Nephron (organoid): ENCODE measurements at regions not wholly inside any gene's neighbourhood (a gene's known extent, or its start where the extent isn't known, plus 50 kb on each side); places are given as distances from the start of the nearest gene placed in this dataset.
A peak's percentile ranks its signal among the peaks of the same experiment; 100 is the strongest.

Experiments used
- H3K27ac Mint-ChIP-seq, 3 experiments: 2 replicates each; pipeline ENCODE4 v1.8.0; 2020; ENCODE audit warnings: mixed read lengths in 3 of 3, mild to moderate bottlenecking in 2 of 3, moderate library complexity in 1 of 3
- H3K27me3 Mint-ChIP-seq: 2 replicates; pipeline ENCODE4 v1.8.0; 2021; ENCODE audit warnings: low read depth, mild to moderate bottlenecking, moderate library complexity, mixed read lengths
- H3K36me3 Mint-ChIP-seq: 2 replicates; pipeline ENCODE4 v1.8.0; 2020; ENCODE audit warnings: low read depth, mixed read lengths
- H3K4me1 Mint-ChIP-seq: 2 replicates; pipeline ENCODE4 v1.8.0; 2020; ENCODE audit warnings: mixed read lengths
- H3K4me3 Mint-ChIP-seq, 3 experiments: 2 replicates each; pipeline ENCODE4 v1.8.0; 2020; ENCODE audit warnings: mild to moderate bottlenecking in 3 of 3, mixed read lengths in 3 of 3, moderate library complexity in 2 of 3
- H3K9me3 Mint-ChIP-seq: 2 replicates; pipeline ENCODE4 v1.8.0; 2020; ENCODE audit warnings: mixed read lengths
- TF ChIP-seq, protein P1 (sequence below), 3 experiments: fragments of 200-600 bp; sonication (generic); IDR thresholded peaks; one replicate each; pipeline ENCODE4 v1.5.0; 2021; ENCODE audit warnings: antibody characterized with exemption in 3 of 3; ENCODE audit not compliant: unreplicated experiment in 3 of 3

- TF ChIP-seq, protein P1, sequence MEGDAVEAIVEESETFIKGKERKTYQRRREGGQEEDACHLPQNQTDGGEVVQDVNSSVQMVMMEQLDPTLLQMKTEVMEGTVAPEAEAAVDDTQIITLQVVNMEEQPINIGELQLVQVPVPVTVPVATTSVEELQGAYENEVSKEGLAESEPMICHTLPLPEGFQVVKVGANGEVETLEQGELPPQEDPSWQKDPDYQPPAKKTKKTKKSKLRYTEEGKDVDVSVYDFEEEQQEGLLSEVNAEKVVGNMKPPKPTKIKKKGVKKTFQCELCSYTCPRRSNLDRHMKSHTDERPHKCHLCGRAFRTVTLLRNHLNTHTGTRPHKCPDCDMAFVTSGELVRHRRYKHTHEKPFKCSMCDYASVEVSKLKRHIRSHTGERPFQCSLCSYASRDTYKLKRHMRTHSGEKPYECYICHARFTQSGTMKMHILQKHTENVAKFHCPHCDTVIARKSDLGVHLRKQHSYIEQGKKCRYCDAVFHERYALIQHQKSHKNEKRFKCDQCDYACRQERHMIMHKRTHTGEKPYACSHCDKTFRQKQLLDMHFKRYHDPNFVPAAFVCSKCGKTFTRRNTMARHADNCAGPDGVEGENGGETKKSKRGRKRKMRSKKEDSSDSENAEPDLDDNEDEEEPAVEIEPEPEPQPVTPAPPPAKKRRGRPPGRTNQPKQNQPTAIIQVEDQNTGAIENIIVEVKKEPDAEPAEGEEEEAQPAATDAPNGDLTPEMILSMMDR (IDR thresholded peaks at IDR 0.05; ENCODE audit: unreplicated experiment in 3 of 3): no peak
- no peak overlapping the region for H3K4me3 Mint-ChIP-seq
- H3K27ac Mint-ChIP-seq: no peak overlapping the region
- H3K9me3 Mint-ChIP-seq: no peaks in the 10 kb centered on the region
- no peaks in the 10 kb centered on the region for H3K27me3 Mint-ChIP-seq
- no peaks in the 10 kb centered on the region for H3K36me3 Mint-ChIP-seq
- peaks cover 6% of the 10 kb centered on the region for H3K4me1 Mint-ChIP-seq
Measured at GRCh38 chr13:86710013-86710412, 910.8 kb upstream of the SLITRK6 start.

DNA sequence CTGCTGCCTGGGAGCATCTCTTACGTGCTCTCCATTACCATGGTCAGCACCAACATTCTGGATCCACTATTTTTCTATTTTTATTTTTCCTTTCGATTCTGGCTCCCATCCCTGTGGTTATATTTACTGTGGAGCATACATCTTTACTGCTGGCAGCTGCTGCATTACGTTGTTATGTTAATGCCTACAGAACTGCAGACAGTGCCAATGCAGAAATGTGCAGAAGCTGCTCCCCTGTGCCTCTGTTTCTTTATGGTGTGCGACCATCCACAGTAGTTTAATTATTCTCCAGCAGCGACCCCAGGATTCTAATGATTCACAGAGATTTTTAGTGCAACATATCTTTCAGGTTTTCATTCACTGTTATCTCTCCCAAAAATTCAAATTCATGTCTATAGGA, 911.7 kb upstream of the SLITRK6 start:
- no peaks in the 10 kb centered on the region for H3K36me3 Mint-ChIP-seq
- peaks cover 6% of the 10 kb centered on the region for H3K4me1 Mint-ChIP-seq
- peak overlapping the region; percentile 54 to 79 (median 58) for H3K27ac Mint-ChIP-seq
- peak overlapping the region in 1 of 3 experiments; percentile 21 for H3K4me3 Mint-ChIP-seq
- H3K27me3 Mint-ChIP-seq: no peaks in the 10 kb centered on the region
- TF ChIP-seq, protein P1 (IDR thresholded peaks at IDR 0.05; ENCODE audit: unreplicated experiment in 3 of 3): no peak
- H3K9me3 Mint-ChIP-seq: no peaks in the 10 kb centered on the region

- Mint-ChIP-seq H3K4me1 (peaks cover 6% of the 10 kb centered on the region), H3K9me3 (no peaks in the 10 kb centered on the region), H3K4me3 (no peak overlapping the region), H3K27ac (no peak overlapping the region), H3K36me3 (no peaks in the 10 kb centered on the region), H3K27me3 (no peaks in the 10 kb centered on the region)
- TF ChIP-seq, protein P1 (IDR thresholded peaks at IDR 0.05; ENCODE audit: unreplicated experiment in 3 of 3): no peak
Measured at GRCh38 chr13:86714495-86714894, 915.3 kb upstream of the SLITRK6 start.

GRCh38 chr13:86725105-86725504, 925.9 kb upstream of the SLITRK6 start:
- H3K27ac Mint-ChIP-seq: no peak overlapping the region
- no peaks in the 10 kb centered on the region for H3K27me3 Mint-ChIP-seq
- H3K36me3 Mint-ChIP-seq: no peaks in the 10 kb centered on the region
- H3K4me1 Mint-ChIP-seq: no peaks in the 10 kb centered on the region
- no peaks in the 10 kb centered on the region for H3K9me3 Mint-ChIP-seq
- no peak overlapping the region for H3K4me3 Mint-ChIP-seq
- TF ChIP-seq, protein P1 (IDR thresholded peaks at IDR 0.05; ENCODE audit: unreplicated experiment in 3 of 3): peak; percentile 21 to 30 (median 28)

DNA sequence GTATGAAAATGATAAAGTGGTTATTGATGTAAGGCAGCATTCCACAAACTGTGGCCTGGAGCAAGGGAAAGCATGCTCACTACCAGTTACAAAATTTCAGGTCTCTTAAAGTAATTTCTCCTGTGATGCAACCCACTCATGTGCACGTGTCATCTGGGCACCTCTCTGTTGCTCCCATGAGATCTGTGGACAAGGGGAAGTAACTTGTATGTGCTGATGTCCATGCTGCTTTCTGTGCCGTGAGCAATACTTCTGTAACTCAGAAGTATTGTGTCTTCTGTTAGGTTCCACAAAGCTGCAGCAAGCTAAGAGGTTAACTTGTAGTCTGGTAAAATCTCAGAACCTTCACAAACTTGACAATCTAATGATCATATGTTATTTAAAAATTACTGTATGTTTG, 930.0 kb upstream of the SLITRK6 start:
- Mint-ChIP-seq H3K27ac (no peak overlapping the region), H3K36me3 (no peaks in the 10 kb centered on the region), H3K4me3 (no peak overlapping the region), H3K4me1 (no peaks in the 10 kb centered on the region), H3K27me3 (no peaks in the 10 kb centered on the region), H3K9me3 (peaks cover 7% of the 10 kb centered on the region)
- TF ChIP-seq, protein P1 (IDR thresholded peaks at IDR 0.05; ENCODE audit: unreplicated experiment in 3 of 3): no peak

DNA sequence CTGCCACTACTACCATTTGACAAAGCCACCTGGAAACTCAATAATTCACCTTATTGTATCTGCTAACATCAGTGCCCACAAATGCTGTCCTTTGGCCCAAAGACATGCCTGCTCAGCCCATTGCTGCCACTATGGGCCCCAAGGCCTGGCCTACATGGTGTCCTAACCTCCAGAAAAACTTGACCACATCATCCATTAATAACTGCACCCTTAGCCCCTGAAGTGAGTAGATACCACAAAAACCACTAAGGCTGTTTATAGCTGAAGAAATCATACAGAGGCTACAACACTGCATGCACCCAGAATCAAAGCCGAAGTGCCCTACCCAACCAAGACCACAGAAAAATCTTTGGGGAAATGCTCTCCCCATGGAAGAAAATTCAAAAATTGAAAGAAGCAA, 932.8 kb upstream of the SLITRK6 start:
- H3K36me3 Mint-ChIP-seq: no peaks in the 10 kb centered on the region
- peaks cover 7% of the 10 kb centered on the region for H3K9me3 Mint-ChIP-seq
- TF ChIP-seq, protein P1 (IDR thresholded peaks at IDR 0.05; ENCODE audit: unreplicated experiment in 3 of 3): no peak
- no peaks in the 10 kb centered on the region for H3K4me1 Mint-ChIP-seq
- H3K27me3 Mint-ChIP-seq: no peaks in the 10 kb centered on the region
- H3K4me3 Mint-ChIP-seq: no peak overlapping the region
- H3K27ac Mint-ChIP-seq: no peak overlapping the region
